ENCODE measurements at regions not wholly inside any gene's neighbourhood (a gene's known extent, or its start where the extent isn't known, plus 50 kb on each side); places are given as distances from the start of the nearest gene placed in this dataset.

GRCh38 chr22:35174401-35175038 lies 82.8 kb upstream of the HMGXB4 start:
- DNase-seq (ENCODE audit: low read depth in 1 of 2, low spot score in 2 of 2) = no peak
- 87% methylated on average over 5 of the region's 5 CpGs; no CpG with 5 or more reads in 1 of the 2 experiments for whole genome bisulfite sequencing, 2 experiments (ENCODE audit: extremely low coverage in 1 of 2, insufficient coverage in 1 of 2, insufficient read length in 1 of 2, insufficient replicate concordance in 2 of 2, low coverage in 1 of 2, low lambda C conversion rate in 2 of 2, missing lambda C conversion rate in 1 of 2)
- CTCF ChIA-PET (ENCODE audit: partially characterized antibody) = interaction anchor here (1.1 to 1.7 kb wide), 2 partner anchors 11 to 12 kb away, joined by 3 to 4 read pairs; no protein-coding TSS in a partner anchor
- TF ChIP-seq RFX5 (IDR thresholded peaks at IDR 0.05; ENCODE audit: borderline replicate concordance, low read depth, low read length) = no peak
- no peak for TF ChIP-seq EZH2 (IDR thresholded peaks at IDR 0.05; ENCODE audit: low read depth, low read length, severe bottlenecking)
- no peak for TF ChIP-seq FOSL1 (IDR thresholded peaks at IDR 0.05; ENCODE audit: insufficient read depth, low read depth, low read length)
- no peak for TF ChIP-seq RXRA (IDR thresholded peaks at IDR 0.05; ENCODE audit: insufficient read depth, low read depth, low read length)
- no peak for TF ChIP-seq BRCA1 (IDR thresholded peaks at IDR 0.05; ENCODE audit: low read depth, low read length)
- TF ChIP-seq TBP (IDR thresholded peaks at IDR 0.05; ENCODE audit: low read depth, low read length) = no peak
- no peak for TF ChIP-seq KDM5A (IDR thresholded peaks at IDR 0.05; ENCODE audit: low read length)
- no peak for TF ChIP-seq CTCF (IDR thresholded peaks at IDR 0.05; ENCODE audit: control extremely low read depth in 1 of 3, insufficient read depth in 1 of 3, low read depth in 1 of 3, low read length in 3 of 3)
- no peak for TF ChIP-seq HDAC2 (IDR thresholded peaks at IDR 0.05; ENCODE audit: borderline replicate concordance in 1 of 2, low read depth in 2 of 2, low read length in 2 of 2)
- TF ChIP-seq NRF1 (IDR thresholded peaks at IDR 0.05; ENCODE audit: low read depth, low read length) = no peak
- no peak for TF ChIP-seq CHD2 (IDR thresholded peaks at IDR 0.05; ENCODE audit: low read length)

More at GRCh38 chr22:35174401-35175038, 82.8 kb upstream of the HMGXB4 start:
- no peak overlapping the region for H3K56ac ChIP-seq (replicated peaks; ENCODE audit: insufficient read length, low read depth, low read length)
- H2BK120ac ChIP-seq (replicated peaks; ENCODE audit: low read depth, low read length) = no peak overlapping the region
- no peak overlapping the region for H4K8ac ChIP-seq (ENCODE audit: extremely low read depth, insufficient read depth, low read length)
- no peaks in the 10 kb centered on the region for H3K79me1 ChIP-seq (ENCODE audit: low read depth, low read length)
- H3K23ac ChIP-seq (ENCODE audit: insufficient read length) = no peak overlapping the region
- no peak overlapping the region for H3K9ac ChIP-seq (replicated peaks in 1 of 4; ENCODE audit: extremely low read depth in 1 of 4, low read depth in 3 of 4, low read length in 3 of 4)
- no peak overlapping the region for H3K4me2 ChIP-seq (ENCODE audit: insufficient read depth in 1 of 2, low read depth in 2 of 2, low read length in 2 of 2)
- H2AFZ ChIP-seq (ENCODE audit: low read length) = no peak overlapping the region
- no peak overlapping the region for H4K91ac ChIP-seq (replicated peaks; ENCODE audit: insufficient read length, low read length)
- H3K4me3 ChIP-seq (ENCODE audit: extremely low read depth in 1 of 4, insufficient read depth in 2 of 4, low read depth in 3 of 4, low read length in 4 of 4) = no peak overlapping the region
- H2BK20ac ChIP-seq (ENCODE audit: low read length) = no peak overlapping the region
- H3K23me2 ChIP-seq (ENCODE audit: low read depth, low read length) = no peaks in the 10 kb centered on the region; the same call in 1 of the 2 replicates
- H2BK5ac ChIP-seq (ENCODE audit: low read depth, low read length) = no peak overlapping the region
- H3K36me3 ChIP-seq (ENCODE audit: control insufficient read depth in 2 of 4, insufficient read depth in 4 of 4, low read length in 3 of 4) = no peaks in the 10 kb centered on the region
- H4K5ac ChIP-seq (ENCODE audit: insufficient read length, low read depth, low read length) = no peak overlapping the region
- H3K27me3 ChIP-seq (replicated peaks in 1 of 4; ENCODE audit: control insufficient read depth in 3 of 4, extremely low read depth in 1 of 4, insufficient read depth in 3 of 4, low read length in 3 of 4) = no peaks in the 10 kb centered on the region
- POLR2A ChIA-PET (ENCODE audit: partially characterized antibody) = no interaction called here
- no peaks in the 10 kb centered on the region for H3K9me3 ChIP-seq (ENCODE audit: insufficient read depth in 2 of 2, low read depth in 1 of 2, low read length in 1 of 2)
- no peak overlapping the region for H3K4ac ChIP-seq (replicated peaks; ENCODE audit: insufficient read length, low read depth, low read length)
- H2BK15ac ChIP-seq (ENCODE audit: low read length) = no peak overlapping the region
- no peaks in the 10 kb centered on the region for H3K79me2 ChIP-seq (ENCODE audit: control insufficient read depth in 1 of 2, insufficient read depth in 2 of 2, low read length in 2 of 2)
- no peak overlapping the region for H3K14ac ChIP-seq (ENCODE audit: insufficient read length)
- H2AK5ac ChIP-seq (ENCODE audit: low read depth, low read length) = no peak overlapping the region
- no peak overlapping the region for H3K27ac ChIP-seq (ENCODE audit: low read depth, low read length)
- no peak overlapping the region for H2BK12ac ChIP-seq (ENCODE audit: low read depth, low read length)
- no peak for FAIRE-seq
- H4K20me1 ChIP-seq (replicated peaks in 1 of 2; ENCODE audit: control insufficient read depth in 1 of 2, insufficient read depth in 2 of 2, low read length in 2 of 2) = no peaks in the 10 kb centered on the region
- H3K18ac ChIP-seq (ENCODE audit: extremely low read depth, low read length) = no peak overlapping the region
- peaks cover 0 to 3% (median 2%) of the 10 kb centered on the region in 4 experiments; a peak in 2 of 7 replicates for H3K4me1 ChIP-seq (replicated peaks in 1 of 4; ENCODE audit: control insufficient read depth in 3 of 4, insufficient read depth in 4 of 4, low read length in 3 of 4)

Measured in H1 (cell line).